ENCODE measurements at regions not wholly inside any gene's neighbourhood (a gene's known extent, or its start where the extent isn't known, plus 50 kb on each side); places are given as distances from the start of the nearest gene placed in this dataset.

DNA sequence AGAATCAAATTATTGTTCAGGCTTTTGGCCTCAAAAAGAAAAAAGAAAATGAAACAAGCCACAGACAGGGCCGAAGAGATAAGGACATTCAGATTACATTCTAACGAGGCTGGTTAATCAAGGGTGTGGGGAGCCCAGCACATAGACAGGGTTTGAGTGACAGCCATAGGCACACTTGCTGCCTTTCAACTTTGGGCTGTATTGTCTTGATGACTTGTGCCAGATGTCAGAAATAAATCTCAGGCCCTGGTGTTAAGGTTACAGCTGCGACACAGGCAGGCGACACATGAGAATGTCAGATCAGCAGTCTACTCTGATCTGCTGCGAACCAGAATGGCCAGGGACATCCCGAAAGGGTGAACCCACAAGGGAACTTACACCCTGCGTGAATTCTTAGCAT is 231.2 kb upstream of the ARRDC4 start:
- TF ChIP-seq, protein P1, sequence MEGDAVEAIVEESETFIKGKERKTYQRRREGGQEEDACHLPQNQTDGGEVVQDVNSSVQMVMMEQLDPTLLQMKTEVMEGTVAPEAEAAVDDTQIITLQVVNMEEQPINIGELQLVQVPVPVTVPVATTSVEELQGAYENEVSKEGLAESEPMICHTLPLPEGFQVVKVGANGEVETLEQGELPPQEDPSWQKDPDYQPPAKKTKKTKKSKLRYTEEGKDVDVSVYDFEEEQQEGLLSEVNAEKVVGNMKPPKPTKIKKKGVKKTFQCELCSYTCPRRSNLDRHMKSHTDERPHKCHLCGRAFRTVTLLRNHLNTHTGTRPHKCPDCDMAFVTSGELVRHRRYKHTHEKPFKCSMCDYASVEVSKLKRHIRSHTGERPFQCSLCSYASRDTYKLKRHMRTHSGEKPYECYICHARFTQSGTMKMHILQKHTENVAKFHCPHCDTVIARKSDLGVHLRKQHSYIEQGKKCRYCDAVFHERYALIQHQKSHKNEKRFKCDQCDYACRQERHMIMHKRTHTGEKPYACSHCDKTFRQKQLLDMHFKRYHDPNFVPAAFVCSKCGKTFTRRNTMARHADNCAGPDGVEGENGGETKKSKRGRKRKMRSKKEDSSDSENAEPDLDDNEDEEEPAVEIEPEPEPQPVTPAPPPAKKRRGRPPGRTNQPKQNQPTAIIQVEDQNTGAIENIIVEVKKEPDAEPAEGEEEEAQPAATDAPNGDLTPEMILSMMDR (IDR thresholded peaks at IDR 0.05; ENCODE audit: extremely low read depth in 1 of 2, insufficient read depth in 1 of 2, low read depth in 1 of 2, low read length in 2 of 2), result no peak
- TF ChIP-seq POLR2A (IDR thresholded peaks at IDR 0.05; ENCODE audit: low read depth, low read length), result no peak
- no peak for TF ChIP-seq EZH2 (IDR thresholded peaks at IDR 0.05; ENCODE audit: borderline replicate concordance, low read depth, low read length, severe bottlenecking)
- TF ChIP-seq, protein P2, sequence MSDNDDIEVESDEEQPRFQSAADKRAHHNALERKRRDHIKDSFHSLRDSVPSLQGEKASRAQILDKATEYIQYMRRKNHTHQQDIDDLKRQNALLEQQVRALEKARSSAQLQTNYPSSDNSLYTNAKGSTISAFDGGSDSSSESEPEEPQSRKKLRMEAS (IDR thresholded peaks at IDR 0.05; ENCODE audit: insufficient read depth, insufficient read length), result no peak
- no peak for TF ChIP-seq MYC (IDR thresholded peaks at IDR 0.05; ENCODE audit: low read depth, low read length)
- no peak for TF ChIP-seq POLR2AphosphoS5 (IDR thresholded peaks at IDR 0.05; ENCODE audit: insufficient read depth, low read depth, low read length)
- TF ChIP-seq GATA2 (IDR thresholded peaks at IDR 0.05; ENCODE audit: insufficient read depth, insufficient read length, low read depth, low read length), result no peak
- no peak for TF ChIP-seq JUN (IDR thresholded peaks at IDR 0.05; ENCODE audit: borderline replicate concordance, insufficient read depth, insufficient read length, low read depth)
- no peak for TF ChIP-seq FOS (IDR thresholded peaks at IDR 0.05; ENCODE audit: borderline replicate concordance, insufficient read depth, low read length)

Data from endothelial cell of umbilical vein (primary cell).